Superior temporal gyrus (tissue), 1 donor: ENCODE measurements at regions not wholly inside any gene's neighbourhood (a gene's known extent, or its start where the extent isn't known, plus 50 kb on each side); places are given as distances from the start of the nearest gene placed in this dataset.

Experiments
- DNase-seq: peaks from one replicate; pipeline ENCODE4 v3.0.0-alpha.2; 2016; ENCODE audit errors: extremely low spot score

GRCh38 chr4:30939069-30939468 lies 218.9 kb downstream of the PCDH7 start:
- no peak for DNase-seq

- no peak for DNase-seq
Measured at GRCh38 chr4:30939684-30940083, 219.5 kb downstream of the PCDH7 start.

- no peak for DNase-seq
Measured at GRCh38 chr4:30941641-30942040, 221.5 kb downstream of the PCDH7 start.

GRCh38 chr4:30943356-30943755 lies 223.2 kb downstream of the PCDH7 start:
- DNase-seq: no peak

GRCh38 chr4:30945586-30945985 lies 225.4 kb downstream of the PCDH7 start:
- no peak for DNase-seq

- DNase-seq: no peak
Measured at GRCh38 chr4:30946288-30946687, 226.1 kb downstream of the PCDH7 start.

- no peak for DNase-seq
Measured at GRCh38 chr4:30948653-30949052, 228.5 kb downstream of the PCDH7 start.

GRCh38 chr4:30950737-30951136 lies 230.6 kb downstream of the PCDH7 start:
- no peak for DNase-seq

GRCh38 chr4:30952526-30953219 lies 232.5 kb downstream of the PCDH7 start:
- no peak for DNase-seq

GRCh38 chr4:30953799-30954198 lies 233.6 kb downstream of the PCDH7 start:
- no peak for DNase-seq

- no peak for DNase-seq
Measured at GRCh38 chr4:30956916-30957315, 236.7 kb downstream of the PCDH7 start.

GRCh38 chr4:30957706-30958105 lies 237.5 kb downstream of the PCDH7 start:
- no peak for DNase-seq

- no peak for DNase-seq
Measured at GRCh38 chr4:30959781-30960485, 239.8 kb downstream of the PCDH7 start.

GRCh38 chr4:30962939-30963338 lies 242.8 kb downstream of the PCDH7 start:
- no peak for DNase-seq

- DNase-seq: peak; percentile 46
Measured at GRCh38 chr4:30968926-30969325, 248.8 kb downstream of the PCDH7 start.

- DNase-seq: no peak
Measured at GRCh38 chr4:30972542-30972941, 252.4 kb downstream of the PCDH7 start.

- DNase-seq: no peak
Measured at GRCh38 chr4:30973993-30974392, 253.8 kb downstream of the PCDH7 start.

- no peak for DNase-seq
Measured at GRCh38 chr4:30979402-30979801, 259.2 kb downstream of the PCDH7 start.

GRCh38 chr4:30989508-30989907 lies 269.3 kb downstream of the PCDH7 start:
- no peak for DNase-seq

GRCh38 chr4:30996841-30997240 lies 276.7 kb downstream of the PCDH7 start:
- no peak for DNase-seq

GRCh38 chr4:31005037-31005436 lies 284.9 kb downstream of the PCDH7 start:
- no peak for DNase-seq

GRCh38 chr4:31007858-31008257 lies 287.7 kb downstream of the PCDH7 start:
- no peak for DNase-seq

GRCh38 chr4:31009926-31010325 lies 289.8 kb downstream of the PCDH7 start:
- no peak for DNase-seq

GRCh38 chr4:31015123-31015522 lies 295.0 kb downstream of the PCDH7 start:
- DNase-seq: no peak
